Activated CD8-positive, alpha-beta T cell treated with anti-CD3 and anti-CD28 coated beads for 36 hours (primary cell): ENCODE measurements at regions not wholly inside any gene's neighbourhood (a gene's known extent, or its start where the extent isn't known, plus 50 kb on each side); places are given as distances from the start of the nearest gene placed in this dataset.

ENCODE experiments used
- ATAC-seq: fragments of 200-7000 bp; cut with Tn5 transposase; one replicate; pipeline ENCODE4 v1.10.0; 2021; ENCODE audit warnings: mild to moderate bottlenecking, moderate library complexity
- CTCF ChIA-PET: fragments of 350-600 bp; sonication (Branson Sonifier 250); formaldehyde crosslinking; loops from one replicate; lab custom pipeline; 2021; ENCODE audit warnings: antibody characterized with exemption; lab: Charles Lee
- POLR2A ChIA-PET: fragments of 350-600 bp; sonication (Branson Sonifier 250); formaldehyde crosslinking; loops from one replicate; lab custom pipeline; 2021; ENCODE audit warnings: antibody characterized with exemption; lab: Charles Lee
- DNase-seq: peaks from one replicate; pipeline ENCODE4 v3.0.0-alpha.2; 2020
- H3K27ac Mint-ChIP-seq: one replicate; pipeline ENCODE4 v1.8.0; 2021; ENCODE audit warnings: mild to moderate bottlenecking, mixed read lengths
- H3K27me3 Mint-ChIP-seq: one replicate; pipeline ENCODE4 v1.8.0; 2021; ENCODE audit warnings: mixed read lengths
- H3K36me3 Mint-ChIP-seq: one replicate; pipeline ENCODE4 v1.8.0; 2021; ENCODE audit warnings: low read depth, mixed read lengths
- H3K4me1 Mint-ChIP-seq: one replicate; pipeline ENCODE4 v1.8.0; 2021; ENCODE audit warnings: low read depth, mixed read lengths
- H3K4me3 Mint-ChIP-seq: one replicate; pipeline ENCODE4 v1.8.0; 2021; ENCODE audit warnings: mild to moderate bottlenecking, moderate library complexity, mixed read lengths
- H3K9me3 Mint-ChIP-seq: one replicate; pipeline ENCODE4 v1.8.0; 2021; ENCODE audit warnings: mixed read lengths
- intact Hi-C: fragments of 100-400 bp; cut with micrococcal nuclease; formaldehyde crosslinking; loops from one replicate; pipeline ENCODE4 v1.10.0; 2022
- TF ChIP-seq, protein P1 (sequence below): fragments of 200-600 bp; IDR thresholded peaks from one replicate; pipeline ENCODE4 v1.8.0; 2022; ENCODE audit warnings: antibody characterized with exemption, mild to moderate bottlenecking

DNA sequence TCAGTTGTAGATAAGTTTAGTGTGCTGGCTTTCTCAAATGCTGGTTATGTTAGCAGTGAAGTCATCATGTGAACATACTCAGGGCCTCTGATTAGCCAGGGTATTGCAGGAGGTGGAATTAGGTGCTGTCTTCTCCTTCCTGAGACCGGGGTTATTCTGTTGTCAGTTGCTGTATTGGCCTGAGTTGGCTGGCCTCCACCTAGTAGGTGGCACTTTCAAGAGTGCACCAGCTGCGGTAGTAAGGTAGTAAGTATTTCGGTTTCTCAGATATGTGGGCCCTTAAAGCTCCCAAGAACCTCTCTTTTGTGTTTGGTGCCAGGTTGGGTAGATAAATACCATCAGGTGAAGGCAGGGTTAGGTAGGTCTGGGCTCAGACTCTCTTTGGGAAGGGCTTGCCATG is 1430.5 kb upstream of the CELF4 start:
- no peaks in the 10 kb centered on the region for H3K4me1 Mint-ChIP-seq
- no peak for DNase-seq
- TF ChIP-seq, protein P1, sequence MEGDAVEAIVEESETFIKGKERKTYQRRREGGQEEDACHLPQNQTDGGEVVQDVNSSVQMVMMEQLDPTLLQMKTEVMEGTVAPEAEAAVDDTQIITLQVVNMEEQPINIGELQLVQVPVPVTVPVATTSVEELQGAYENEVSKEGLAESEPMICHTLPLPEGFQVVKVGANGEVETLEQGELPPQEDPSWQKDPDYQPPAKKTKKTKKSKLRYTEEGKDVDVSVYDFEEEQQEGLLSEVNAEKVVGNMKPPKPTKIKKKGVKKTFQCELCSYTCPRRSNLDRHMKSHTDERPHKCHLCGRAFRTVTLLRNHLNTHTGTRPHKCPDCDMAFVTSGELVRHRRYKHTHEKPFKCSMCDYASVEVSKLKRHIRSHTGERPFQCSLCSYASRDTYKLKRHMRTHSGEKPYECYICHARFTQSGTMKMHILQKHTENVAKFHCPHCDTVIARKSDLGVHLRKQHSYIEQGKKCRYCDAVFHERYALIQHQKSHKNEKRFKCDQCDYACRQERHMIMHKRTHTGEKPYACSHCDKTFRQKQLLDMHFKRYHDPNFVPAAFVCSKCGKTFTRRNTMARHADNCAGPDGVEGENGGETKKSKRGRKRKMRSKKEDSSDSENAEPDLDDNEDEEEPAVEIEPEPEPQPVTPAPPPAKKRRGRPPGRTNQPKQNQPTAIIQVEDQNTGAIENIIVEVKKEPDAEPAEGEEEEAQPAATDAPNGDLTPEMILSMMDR, result no peak
- no peak overlapping the region for H3K4me3 Mint-ChIP-seq
- ATAC-seq, result no peak
- H3K9me3 Mint-ChIP-seq, result peaks cover 2% of the 10 kb centered on the region
- H3K27me3 Mint-ChIP-seq, result no peaks in the 10 kb centered on the region
- CTCF ChIA-PET, result no interaction called here
- POLR2A ChIA-PET, result no interaction called here
- H3K36me3 Mint-ChIP-seq, result no peaks in the 10 kb centered on the region
- intact Hi-C loops, result no loop called here
- H3K27ac Mint-ChIP-seq, result no peak overlapping the region

- no peak overlapping the region for H3K4me3 Mint-ChIP-seq
- ChIA-PET CTCF (no interaction called here), POLR2A (no interaction called here)
- intact Hi-C loops, result no loop called here
- no peak for DNase-seq
- peaks cover 2% of the 10 kb centered on the region for H3K9me3 Mint-ChIP-seq
- H3K4me1 Mint-ChIP-seq, result no peaks in the 10 kb centered on the region
- no peaks in the 10 kb centered on the region for H3K36me3 Mint-ChIP-seq
- TF ChIP-seq, protein P1, result no peak
- no peak overlapping the region for H3K27ac Mint-ChIP-seq
- ATAC-seq, result no peak
- H3K27me3 Mint-ChIP-seq, result no peaks in the 10 kb centered on the region
These were observed 1427.7 kb upstream of the CELF4 start for GRCh38 chr18:38993342-38993741.

GRCh38 chr18:38984968-38985367 is 1419.4 kb upstream of the CELF4 start:
- Mint-ChIP-seq H3K27ac (no peak overlapping the region), H3K4me3 (no peak overlapping the region), H3K36me3 (no peaks in the 10 kb centered on the region), H3K9me3 (peaks cover 1% of the 10 kb centered on the region), H3K4me1 (no peaks in the 10 kb centered on the region), H3K27me3 (no peaks in the 10 kb centered on the region)
- no peak for ATAC-seq
- ChIA-PET CTCF (no interaction called here), POLR2A (no interaction called here)
- intact Hi-C loops, result no loop called here
- no peak for DNase-seq
- TF ChIP-seq, protein P1, result no peak

GRCh38 chr18:38982072-38982471 is 1416.5 kb upstream of the CELF4 start:
- intact Hi-C loops, result no loop called here
- Mint-ChIP-seq H3K27me3 (no peaks in the 10 kb centered on the region), H3K9me3 (peaks cover 1% of the 10 kb centered on the region), H3K4me3 (no peak overlapping the region), H3K27ac (no peak overlapping the region), H3K36me3 (no peaks in the 10 kb centered on the region), H3K4me1 (no peaks in the 10 kb centered on the region)
- CTCF ChIA-PET, result interaction anchor here (1.4 kb wide), 1 partner anchor 41 kb away, joined by 3 read pairs; no protein-coding TSS in a partner anchor
- TF ChIP-seq, protein P1, result no peak
- DNase-seq, result no peak
- POLR2A ChIA-PET, result no interaction called here
- no peak for ATAC-seq

- CTCF ChIA-PET, result interaction anchor here (1.4 kb wide), 1 partner anchor 40 kb away, joined by 3 read pairs; no protein-coding TSS in a partner anchor
These were observed 1415.8 kb upstream of the CELF4 start for GRCh38 chr18:38981389-38981788.

More at GRCh38 chr18:38981389-38981788, 1415.8 kb upstream of the CELF4 start:
- no peaks in the 10 kb centered on the region for H3K4me1 Mint-ChIP-seq
- H3K4me3 Mint-ChIP-seq, result no peak overlapping the region
- no peaks in the 10 kb centered on the region for H3K36me3 Mint-ChIP-seq
- no peaks in the 10 kb centered on the region for H3K27me3 Mint-ChIP-seq
- DNase-seq (no peak), ATAC-seq (no peak)
- POLR2A ChIA-PET, result no interaction called here
- H3K9me3 Mint-ChIP-seq, result peaks cover 1% of the 10 kb centered on the region
- intact Hi-C loops, result no loop called here
- no peak overlapping the region for H3K27ac Mint-ChIP-seq
- TF ChIP-seq, protein P1, result no peak
